NCI-H345 treated with DMSO at 0.1 percent for 48 hours (cell line): ENCODE measurements at regions not wholly inside any gene's neighbourhood (a gene's known extent, or its start where the extent isn't known, plus 50 kb on each side); places are given as distances from the start of the nearest gene placed in this dataset.
"Not testable (repeated sequence)": the region's sequence is repeated elsewhere in the genome, so short reads cannot be mapped to it uniquely, and the experiment has no call there.

Experiments used
- DNase-seq: peaks from one replicate; lab custom pipeline; 2025; ENCODE audit not compliant: unreplicated experiment; lab: John Stamatoyannopoulos, UW

- DNase-seq, result no peak
These were observed 278.1 kb upstream of the IRX4 start for GRCh38 chr5:2160811-2161210.

DNA sequence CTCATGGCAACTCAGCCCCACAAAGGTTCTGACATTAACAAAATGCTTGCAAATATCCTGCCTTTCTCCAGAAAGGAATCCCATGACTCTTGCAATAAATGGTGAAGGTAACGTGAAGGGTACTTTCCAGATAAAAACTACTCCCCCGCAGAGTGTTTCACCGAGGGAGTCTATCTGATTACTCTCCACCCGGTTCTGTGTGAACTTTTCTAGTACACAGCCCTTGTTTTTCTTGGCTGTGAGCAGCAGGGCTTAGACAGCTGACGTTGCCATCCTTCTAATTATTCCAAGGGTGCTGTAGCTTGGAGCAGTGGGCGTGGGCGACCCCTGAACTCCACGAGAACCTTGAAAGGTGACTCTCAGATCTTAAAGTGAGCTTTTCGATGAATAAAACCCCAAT is 276.0 kb upstream of the IRX4 start:
- no peak for DNase-seq

DNA sequence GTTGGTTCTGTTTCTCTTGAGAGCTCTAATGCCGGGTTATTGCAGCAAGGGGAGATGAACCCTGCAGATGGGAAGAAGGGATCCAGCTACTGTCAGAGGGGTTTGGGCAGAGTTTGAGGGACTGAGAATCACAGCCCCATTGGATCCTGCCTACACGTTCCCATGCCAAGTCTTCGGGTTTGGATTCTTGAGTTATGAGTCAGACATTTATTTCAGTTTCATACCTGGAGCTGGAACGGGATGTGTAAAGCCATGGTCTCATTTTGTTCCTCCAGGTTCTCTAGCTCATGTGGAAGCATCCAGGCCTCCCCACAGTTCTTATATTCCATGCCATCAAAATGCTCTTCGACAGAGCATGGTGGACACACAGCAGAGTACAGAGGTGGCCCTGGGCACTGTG is 275.4 kb upstream of the IRX4 start:
- no peak for DNase-seq

- DNase-seq, result no peak
These were observed 274.6 kb upstream of the IRX4 start for GRCh38 chr5:2157372-2157771.

- no peak for DNase-seq
These were observed 273.8 kb upstream of the IRX4 start for GRCh38 chr5:2156358-2157059.

GRCh38 chr5:2155556-2155955 is 272.8 kb upstream of the IRX4 start:
- no peak for DNase-seq

GRCh38 chr5:2153802-2154201 is 271.1 kb upstream of the IRX4 start:
- DNase-seq, result no peak

GRCh38 chr5:2153350-2153749 is 270.6 kb upstream of the IRX4 start:
- no peak for DNase-seq

- DNase-seq, result not testable (repeated sequence)
These were observed 268.7 kb upstream of the IRX4 start for GRCh38 chr5:2151301-2151888.

DNA sequence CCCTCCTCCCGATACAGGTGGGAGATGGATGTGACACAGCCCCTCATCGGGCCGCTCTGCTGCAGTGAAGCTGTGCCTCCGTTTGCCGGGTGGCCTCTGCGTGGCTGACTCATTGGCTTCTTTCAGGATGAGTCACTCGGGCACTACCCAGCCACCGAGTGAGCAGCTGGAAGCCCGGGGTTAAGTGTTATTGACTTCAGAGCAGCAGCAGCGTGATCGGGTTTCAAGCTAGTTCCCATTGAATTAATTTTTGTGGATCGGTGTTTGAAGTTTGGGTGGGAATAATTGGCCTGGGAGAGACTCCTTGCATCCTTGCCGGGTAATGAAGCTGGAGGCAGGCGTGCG is 266.4 kb upstream of the IRX4 start:
- no peak for DNase-seq

DNA sequence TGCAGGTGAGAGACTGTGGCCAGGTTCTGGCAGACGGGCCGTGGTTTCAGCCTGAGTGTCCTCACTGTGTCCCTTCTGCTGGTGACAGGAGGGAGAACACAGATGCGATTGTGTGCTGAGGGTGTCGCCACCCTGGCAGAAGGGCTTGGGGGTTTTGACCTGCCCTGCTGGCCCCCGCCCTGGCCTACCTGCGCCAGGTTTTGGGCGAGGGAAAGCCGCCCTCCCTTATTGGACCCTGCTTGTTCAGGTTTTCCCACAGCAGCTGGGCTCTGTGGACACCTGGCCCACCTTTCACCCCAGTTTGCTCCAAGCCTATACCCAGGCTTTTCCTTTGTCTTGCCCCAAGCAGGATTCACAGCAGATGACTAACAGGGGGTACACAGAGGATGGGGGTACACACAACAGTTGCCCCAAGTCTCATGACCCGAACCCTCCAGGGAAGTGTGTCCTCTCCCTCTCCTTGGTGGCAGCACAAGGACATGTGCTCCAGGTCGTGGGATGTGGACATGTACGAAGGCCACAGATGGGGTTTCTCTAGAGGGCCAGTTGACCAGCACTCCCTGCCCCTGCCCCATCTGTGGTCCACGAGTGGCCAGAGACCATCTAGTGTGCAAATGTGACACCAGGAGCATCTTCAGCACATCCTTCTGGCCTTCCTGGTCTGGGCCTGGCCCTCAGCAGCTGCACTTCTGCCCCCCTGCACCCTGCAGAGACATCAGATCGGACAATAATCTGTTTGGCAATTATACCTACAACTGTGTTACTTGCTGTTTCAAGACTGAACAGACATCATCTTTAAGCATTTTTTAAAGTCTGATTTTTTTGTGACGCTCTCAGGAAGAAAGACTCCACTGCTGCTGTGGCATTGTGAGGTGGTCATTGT is 265.8 kb upstream of the IRX4 start:
- no peak for DNase-seq

DNA sequence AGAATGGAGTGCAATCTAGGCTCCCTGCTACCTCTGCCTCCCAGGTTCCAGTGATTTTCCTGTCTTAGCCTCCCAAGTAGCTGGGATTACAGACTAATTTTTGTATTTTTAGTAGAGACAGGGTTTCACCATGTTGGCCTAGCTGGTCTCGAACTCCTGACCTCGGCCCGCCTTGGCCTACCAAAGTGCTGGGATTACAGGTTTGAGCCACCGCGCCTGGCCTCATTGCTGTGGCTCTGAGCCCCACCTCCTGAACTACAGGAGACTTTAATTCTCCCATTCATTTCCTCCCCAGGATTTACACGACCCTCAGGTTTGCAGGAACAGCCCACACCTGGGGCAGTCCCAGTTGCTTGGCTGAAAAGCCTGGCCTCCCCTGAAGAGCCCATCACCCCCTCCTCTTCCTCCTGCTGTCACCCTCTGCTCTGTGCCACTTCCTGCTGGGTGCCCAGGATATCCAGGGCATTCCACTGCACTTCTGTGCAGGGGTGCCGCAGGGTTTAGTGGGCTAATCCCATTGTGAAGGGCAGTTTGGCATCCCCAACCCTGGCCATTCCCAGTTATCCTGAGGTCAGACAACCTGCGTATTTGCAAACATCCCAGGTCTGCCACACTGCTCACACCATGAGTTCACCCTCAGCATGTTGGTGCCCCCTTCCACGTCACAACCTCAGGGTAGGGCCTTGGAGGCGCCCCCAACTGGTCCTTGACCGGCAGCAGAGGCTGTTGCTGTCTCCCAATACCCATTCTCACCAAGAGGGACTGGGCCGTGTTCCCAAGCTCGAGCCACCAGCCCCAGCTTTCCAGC is 265.0 kb upstream of the IRX4 start:
- DNase-seq, result no peak

GRCh38 chr5:2143646-2144353 is 261.1 kb upstream of the IRX4 start:
- no peak for DNase-seq

DNA sequence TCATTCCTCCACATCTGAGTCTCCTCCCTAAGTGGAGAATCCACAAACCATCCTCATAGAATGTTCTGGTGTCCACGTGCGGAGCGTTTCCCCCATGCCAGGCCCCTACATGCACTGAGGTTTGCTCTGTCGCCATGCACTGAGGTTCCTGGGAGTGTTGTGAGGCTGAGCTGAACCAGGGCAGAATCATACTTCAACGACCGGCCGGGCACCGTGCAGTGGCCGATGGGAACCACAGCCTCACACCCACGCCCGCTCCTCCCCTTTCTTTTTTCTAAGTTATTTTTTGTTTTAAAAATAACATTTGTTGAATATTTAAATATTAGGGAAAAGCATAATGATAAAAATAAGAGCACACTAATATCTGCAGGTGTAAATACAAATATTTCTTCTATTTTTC is 260.4 kb upstream of the IRX4 start:
- DNase-seq, result no peak

DNA sequence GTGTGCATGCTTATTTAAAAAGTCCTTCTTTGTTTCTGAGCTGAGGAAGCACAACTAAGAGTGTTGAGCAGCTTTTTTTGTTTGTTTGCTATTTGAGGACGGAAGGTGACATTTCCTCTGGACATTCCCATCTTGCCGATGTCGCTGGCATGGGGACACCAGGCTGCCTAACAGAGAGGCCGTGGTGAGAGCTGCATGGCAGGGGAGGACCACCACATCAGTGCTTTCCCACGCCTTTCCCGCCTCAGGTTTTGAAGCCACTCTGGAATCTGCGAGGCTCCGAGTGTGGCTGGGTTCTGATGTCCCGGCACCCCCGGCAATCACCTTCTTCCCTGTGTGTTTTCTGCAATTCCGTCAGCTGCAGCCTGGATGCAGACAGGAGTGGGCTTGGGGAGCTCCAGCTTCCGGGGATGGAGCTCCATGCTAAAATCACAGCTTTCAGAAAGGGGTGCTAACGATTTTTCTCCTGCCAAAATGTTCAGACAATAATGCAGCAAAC is 259.8 kb upstream of the IRX4 start:
- no peak for DNase-seq

DNA sequence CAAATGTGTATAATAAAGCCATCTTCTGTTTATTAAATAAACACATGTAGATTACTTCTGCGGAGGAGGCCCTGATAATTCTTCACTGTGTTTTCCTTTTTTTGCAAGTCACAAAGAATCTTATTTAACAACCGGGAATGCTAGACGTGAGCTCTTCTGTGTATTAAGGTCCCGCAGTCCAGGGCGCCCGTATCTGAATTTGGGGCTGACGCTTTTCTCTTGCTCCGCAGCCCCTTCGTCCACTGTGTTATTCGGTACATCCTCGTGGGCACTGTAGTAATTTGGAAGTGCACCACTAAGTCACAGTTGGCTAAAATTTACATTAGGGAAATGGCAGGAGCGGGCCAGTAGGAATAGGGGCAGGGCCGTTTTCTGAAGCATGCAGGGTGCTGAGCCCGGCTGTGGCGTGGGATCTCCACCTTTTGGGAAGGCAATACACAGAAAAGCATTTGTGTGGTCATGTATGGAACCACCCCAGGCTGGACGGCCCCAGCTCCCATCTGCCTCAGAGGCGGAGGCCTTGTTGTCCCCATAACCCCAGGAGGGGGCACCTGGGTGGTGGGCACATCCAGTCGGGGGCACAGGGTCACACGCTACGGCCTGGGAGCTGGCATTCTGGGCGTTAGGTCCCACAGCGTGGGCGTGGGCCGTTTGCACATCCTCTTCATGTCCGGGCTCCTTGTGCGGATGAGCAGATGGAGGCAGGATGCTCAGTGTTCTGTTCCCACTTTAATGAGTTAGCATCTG is 258.7 kb upstream of the IRX4 start:
- DNase-seq, result no peak

- no peak for DNase-seq
These were observed 257.9 kb upstream of the IRX4 start for GRCh38 chr5:2140501-2141175.

GRCh38 chr5:2139478-2139877 is 256.8 kb upstream of the IRX4 start:
- no peak for DNase-seq

GRCh38 chr5:2138896-2139295 is 256.2 kb upstream of the IRX4 start:
- no peak for DNase-seq
